Hepatocyte (in vitro differentiated cells): ENCODE measurements at regions not wholly inside any gene's neighbourhood (a gene's known extent, or its start where the extent isn't known, plus 50 kb on each side); places are given as distances from the start of the nearest gene placed in this dataset.

Experiments
- EZH2 ChIP-seq: fragments of 200-600 bp; sonication (generic); IDR thresholded peaks from 2 replicates; pipeline ENCODE4 v1.6.1; 2016; ENCODE audit warnings: antibody characterized with exemption, mild to moderate bottlenecking, borderline replicate concordance
- EZH2phosphoT487 ChIP-seq: fragments of 200-600 bp; sonication (generic); IDR thresholded peaks from one replicate; pipeline ENCODE4 v1.6.1; 2018; ENCODE audit warnings: antibody characterized with exemption, mild to moderate bottlenecking, low read depth, moderate library complexity; ENCODE audit not compliant: unreplicated experiment, severe bottlenecking
- TF ChIP-seq, protein P1 (sequence below): fragments of 200-600 bp; sonication (generic); IDR thresholded peaks from 2 replicates; pipeline ENCODE4 v1.5.1; 2016; ENCODE audit warnings: antibody characterized with exemption, mild to moderate bottlenecking; ENCODE audit not compliant: poor library complexity

DNA sequence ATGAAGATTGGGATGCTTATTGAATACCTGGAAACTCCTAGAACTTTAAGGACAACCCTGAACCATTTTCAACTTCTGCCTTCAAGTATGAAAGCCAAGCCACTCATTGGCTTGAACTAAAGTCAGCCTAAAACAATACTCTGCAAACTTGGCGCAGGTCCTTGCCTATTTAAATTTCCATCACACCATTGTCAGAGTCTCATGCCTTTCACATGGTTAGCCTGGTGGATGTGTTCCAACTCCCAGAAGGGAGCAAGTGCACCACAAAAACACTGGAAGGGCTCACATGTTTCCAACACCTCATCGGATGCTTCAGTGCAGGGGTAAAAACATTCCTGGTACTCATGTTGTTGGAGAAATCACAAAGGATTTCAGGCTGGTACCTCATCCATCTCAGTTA lies 511.6 kb upstream of the MDFIC2 start:
- TF ChIP-seq, protein P1, sequence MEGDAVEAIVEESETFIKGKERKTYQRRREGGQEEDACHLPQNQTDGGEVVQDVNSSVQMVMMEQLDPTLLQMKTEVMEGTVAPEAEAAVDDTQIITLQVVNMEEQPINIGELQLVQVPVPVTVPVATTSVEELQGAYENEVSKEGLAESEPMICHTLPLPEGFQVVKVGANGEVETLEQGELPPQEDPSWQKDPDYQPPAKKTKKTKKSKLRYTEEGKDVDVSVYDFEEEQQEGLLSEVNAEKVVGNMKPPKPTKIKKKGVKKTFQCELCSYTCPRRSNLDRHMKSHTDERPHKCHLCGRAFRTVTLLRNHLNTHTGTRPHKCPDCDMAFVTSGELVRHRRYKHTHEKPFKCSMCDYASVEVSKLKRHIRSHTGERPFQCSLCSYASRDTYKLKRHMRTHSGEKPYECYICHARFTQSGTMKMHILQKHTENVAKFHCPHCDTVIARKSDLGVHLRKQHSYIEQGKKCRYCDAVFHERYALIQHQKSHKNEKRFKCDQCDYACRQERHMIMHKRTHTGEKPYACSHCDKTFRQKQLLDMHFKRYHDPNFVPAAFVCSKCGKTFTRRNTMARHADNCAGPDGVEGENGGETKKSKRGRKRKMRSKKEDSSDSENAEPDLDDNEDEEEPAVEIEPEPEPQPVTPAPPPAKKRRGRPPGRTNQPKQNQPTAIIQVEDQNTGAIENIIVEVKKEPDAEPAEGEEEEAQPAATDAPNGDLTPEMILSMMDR, result no peak
- TF ChIP-seq EZH2 (no peak), EZH2phosphoT487 (no peak)
